Adrenal gland (tissue), 9 donors: ENCODE measurements at regions not wholly inside any gene's neighbourhood (a gene's known extent, or its start where the extent isn't known, plus 50 kb on each side); places are given as distances from the start of the nearest gene placed in this dataset.

Source experiments
- DNase-seq, 7 donors: peaks; one replicate each; pipeline ENCODE4 v3.0.0-alpha.2; 2019 to 2020
- H3K27ac ChIP-seq, 5 donors: fragments of 200-600 bp; sonication (generic) in 4 of 5; 1 replicate in 3 of 5; 2 replicates in 2 of 5; pipeline versions ENCODE4 v1.5.1 to v1.8.0; 2016 to 2020; ENCODE audit warnings: mild to moderate bottlenecking in 1 of 5
- H3K27me3 ChIP-seq: fragments of 200-600 bp; 2 replicates; pipeline ENCODE4 v1.8.0; 2021
- H3K36me3 ChIP-seq, 2 donors: fragments of 200-600 bp; replicated peaks in 1 of 2; 1 replicate in 1 of 2; 2 replicates in 1 of 2; pipeline versions ENCODE4 v1.5.1 to v1.8.0; 2018 to 2022
- H3K4me1 ChIP-seq, 2 donors: fragments of 200-600 bp; replicated peaks in 1 of 2; 1 replicate in 1 of 2; 2 replicates in 1 of 2; pipeline versions ENCODE4 v1.5.1 to v1.8.0; 2018 to 2021
- H3K4me3 ChIP-seq, 4 donors: fragments of 200-600 bp; sonication (generic) in 3 of 4; one replicate each; pipeline ENCODE4 v1.5.1; 2016 to 2018
- H3K9me3 ChIP-seq, 3 donors: fragments of 200-600 bp; sonication (generic) in 1 of 3; replicated peaks in 1 of 3; 1 replicate in 2 of 3; 2 replicates in 1 of 3; pipeline versions ENCODE4 v1.5.1 to v1.8.0; 2016 to 2021
- CTCF ChIP-seq, 6 experiments: fragments of 450-650 bp in 4 of 6; fragments of 200-600 bp in 2 of 6; sonication (generic) in 1 of 6; IDR thresholded peaks; 1 replicate in 5 of 6; 2 replicates in 1 of 6; pipeline versions ENCODE4 v1.5.1 to v1.8.0; 2016 to 2021; ENCODE audit warnings: antibody characterized with exemption in 6 of 6, mild to moderate bottlenecking in 2 of 6, moderate library complexity in 1 of 6
- POLR2A ChIP-seq, 2 donors: fragments of 450-650 bp; IDR thresholded peaks; one replicate each; pipeline ENCODE4 v1.6.1; 2017; ENCODE audit warnings: antibody characterized with exemption in 2 of 2, mild to moderate bottlenecking in 2 of 2, moderate library complexity in 1 of 2
- WGBS, 4 donors: extraction: QIAGEN DNeasy Blood & Tissue Kit in 2 of 4; methylation state at CpG; one replicate each; pipeline versions ENCODE4 v1.1.5 to v1.1.7; 2013 to 2017; 5-methylcytosine and 5-hydroxymethylcytosine counted together
- intact Hi-C, 2 donors: fragments of 100-400 bp; cut with DNase I; formaldehyde crosslinking; loops; one replicate each; pipeline versions ENCODE4 v1.14.1 to v1.15.0; 2022 to 2023
- donor health status: healthy with polysubstance abuse.
- donor health status: Bipolar disorder and iron deficiency.
- donor health status: DM: yes; HTN: yes; CAD: no.
- donor health status: DM: no; HTN: no; CAD: no.
- donor health status: DM: no; HTN: no; CAD: no.

DNA sequence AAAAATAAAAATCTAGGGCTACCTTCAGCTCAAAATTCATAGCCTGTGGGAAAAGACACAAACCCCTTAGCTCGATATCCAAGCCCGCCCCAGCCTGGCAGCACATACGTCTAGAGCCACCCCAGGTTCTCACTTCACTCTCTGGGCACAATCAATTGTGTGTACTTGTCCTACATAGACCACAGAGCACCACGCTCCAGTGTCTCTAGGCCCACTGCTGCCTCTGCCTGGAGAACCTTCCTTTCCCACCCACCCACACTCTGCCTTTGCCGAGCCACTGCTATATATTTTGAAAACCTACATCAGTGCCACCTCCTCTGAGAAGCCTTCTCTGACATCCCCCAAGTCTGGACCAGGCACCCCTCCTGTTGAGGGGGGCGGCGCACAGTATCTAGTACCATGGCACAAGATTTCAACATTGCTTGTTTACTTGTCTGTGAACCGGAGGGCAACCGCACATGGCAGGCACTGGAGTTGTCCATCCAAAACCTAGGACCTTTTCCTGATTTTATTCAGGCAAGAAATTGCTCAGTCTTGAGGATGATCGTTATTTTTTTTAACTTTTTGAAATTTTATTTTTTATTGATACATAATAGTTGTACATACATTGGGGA, 141.5 kb downstream of the UNC5CL start:
- no peaks in the 10 kb centered on the region for H3K36me3 ChIP-seq
- H3K4me1 ChIP-seq: peaks cover 3 to 18% of the 10 kb centered on the region in 2 donors
- 96 to 97% (median 97%) methylated on average over 10 of the region's 10 CpGs for WGBS, 4 donors
- no peaks in the 10 kb centered on the region for H3K27me3 ChIP-seq
- intact Hi-C loops: no loop called here
- TF ChIP-seq POLR2A (IDR thresholded peaks at IDR 0.05) (no peak), CTCF (IDR thresholded peaks at IDR 0.05) (no peak)
- no peak for DNase-seq
- no peak overlapping the region for H3K4me3 ChIP-seq
- no peak overlapping the region for H3K27ac ChIP-seq
- H3K9me3 ChIP-seq: no peaks in the 10 kb centered on the region

DNA sequence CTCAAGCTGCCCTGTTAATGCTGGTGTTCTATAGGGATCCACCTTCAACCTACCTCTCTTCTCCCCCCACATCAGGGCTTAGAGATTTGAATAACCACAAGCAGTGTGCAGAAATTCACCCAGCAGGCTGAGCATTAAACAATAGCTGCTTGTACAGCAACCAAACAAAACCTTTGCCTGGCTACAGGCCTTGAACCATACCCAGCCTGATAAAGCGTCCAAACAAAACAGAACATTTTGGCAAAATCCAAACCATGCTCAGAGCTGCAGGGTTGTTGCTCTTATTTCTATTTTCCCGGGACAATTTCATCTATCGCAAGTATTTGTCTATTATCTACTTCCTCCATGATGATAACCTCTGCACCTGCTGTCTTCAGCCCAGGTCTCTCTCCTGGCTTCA, 142.3 kb downstream of the UNC5CL start:
- H3K27ac ChIP-seq: no peak overlapping the region
- peak in 1 of 7 donors; percentile 18 for DNase-seq
- no peaks in the 10 kb centered on the region for H3K9me3 ChIP-seq
- peaks cover 3 to 18% of the 10 kb centered on the region in 2 donors for H3K4me1 ChIP-seq
- TF ChIP-seq CTCF (IDR thresholded peaks at IDR 0.05) (no peak), POLR2A (IDR thresholded peaks at IDR 0.05) (no peak)
- H3K36me3 ChIP-seq: no peaks in the 10 kb centered on the region
- intact Hi-C loops: no loop called here
- no peaks in the 10 kb centered on the region for H3K27me3 ChIP-seq
- no peak overlapping the region for H3K4me3 ChIP-seq
- WGBS, 4 donors: 31 to 55% (median 37%) methylated on average over 3 of the region's 3 CpGs

- H3K27me3 ChIP-seq: no peaks in the 10 kb centered on the region
- peak overlapping the region in 1 of 5 donors; percentile 40 for H3K27ac ChIP-seq
- H3K4me3 ChIP-seq: no peak overlapping the region
- H3K9me3 ChIP-seq: no peaks in the 10 kb centered on the region
- intact Hi-C loops: loop anchor here (2.0 to 5.0 kb wide), 2 partner anchors 132 kb away; no protein-coding TSS in a partner anchor
- peaks cover 3 to 18% of the 10 kb centered on the region in 2 donors for H3K4me1 ChIP-seq
- 27 to 33% (median 29%) methylated on average over 11 to 14 of the region's 14 CpGs for WGBS, 4 donors
- DNase-seq: peak; percentile 56 to 79 (median 74)
- TF ChIP-seq POLR2A (IDR thresholded peaks at IDR 0.05) (no peak), CTCF (IDR thresholded peaks at IDR 0.05) (peak; percentile 45 to 75 (median 71))
- no peaks in the 10 kb centered on the region for H3K36me3 ChIP-seq
These were observed 143.8 kb downstream of the UNC5CL start for GRCh38 chr6:40894962-40895799.

DNA sequence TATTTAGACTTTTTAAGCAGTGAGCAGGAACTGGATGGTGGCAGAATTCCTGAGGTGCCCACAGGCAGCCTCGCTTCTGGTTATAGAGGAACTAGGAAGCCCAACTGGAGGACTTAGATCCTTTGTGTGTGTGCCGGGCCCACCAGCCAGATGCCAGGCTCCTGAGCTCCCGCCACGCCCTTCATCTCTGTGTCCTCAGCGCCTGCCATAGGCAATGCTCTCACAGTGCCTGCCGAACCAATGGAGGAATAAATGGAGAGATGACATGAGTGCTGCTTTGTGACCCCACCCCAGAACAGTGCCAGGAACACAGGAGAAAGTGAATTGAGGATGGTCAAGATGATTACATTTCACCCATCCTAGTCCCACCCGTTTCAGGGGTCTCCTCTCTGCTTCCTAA, 146.0 kb downstream of the UNC5CL start:
- no peak overlapping the region for H3K27ac ChIP-seq
- intact Hi-C loops: loop anchor here in 1 of 2 donors (5.0 kb wide), 1 partner anchor 134 kb away; no protein-coding TSS in a partner anchor
- H3K9me3 ChIP-seq: no peaks in the 10 kb centered on the region
- H3K4me1 ChIP-seq: peaks cover 3 to 18% of the 10 kb centered on the region in 2 donors
- no peaks in the 10 kb centered on the region for H3K27me3 ChIP-seq
- H3K36me3 ChIP-seq: no peaks in the 10 kb centered on the region
- no peak for DNase-seq
- H3K4me3 ChIP-seq: no peak overlapping the region
- 89 to 93% (median 90%) methylated on average over 6 to 7 of the region's 7 CpGs for WGBS, 4 donors
- no peak for TF ChIP-seq POLR2A (IDR thresholded peaks at IDR 0.05)
- no peak for TF ChIP-seq CTCF (IDR thresholded peaks at IDR 0.05)
